Ishikawa (cell line): ENCODE measurements at regions not wholly inside any gene's neighbourhood (a gene's known extent, or its start where the extent isn't known, plus 50 kb on each side); places are given as distances from the start of the nearest gene placed in this dataset.

Experiments used
- YY1 ChIP-seq: IDR thresholded peaks from 2 replicates; pipeline ENCODE4 v1.6.1; 2012; ENCODE audit warnings: low read depth
- TF ChIP-seq, protein P1 (sequence below): IDR thresholded peaks from 2 replicates; pipeline ENCODE4 v1.6.1; 2012

GRCh38 chr7:68544851-68545250, 1053.4 kb upstream of the AUTS2 start:
- TF ChIP-seq, protein P1, sequence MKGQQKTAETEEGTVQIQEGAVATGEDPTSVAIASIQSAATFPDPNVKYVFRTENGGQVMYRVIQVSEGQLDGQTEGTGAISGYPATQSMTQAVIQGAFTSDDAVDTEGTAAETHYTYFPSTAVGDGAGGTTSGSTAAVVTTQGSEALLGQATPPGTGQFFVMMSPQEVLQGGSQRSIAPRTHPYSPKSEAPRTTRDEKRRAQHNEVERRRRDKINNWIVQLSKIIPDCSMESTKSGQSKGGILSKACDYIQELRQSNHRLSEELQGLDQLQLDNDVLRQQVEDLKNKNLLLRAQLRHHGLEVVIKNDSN, result no peak
- TF ChIP-seq YY1, result no peak
